ENCODE measurements at regions not wholly inside any gene's neighbourhood (a gene's known extent, or its start where the extent isn't known, plus 50 kb on each side); places are given as distances from the start of the nearest gene placed in this dataset.

- no peak overlapping the region for H3K4me3 ChIP-seq (ENCODE audit: low read depth, low read length)
- DNase-seq (ENCODE audit: low read depth): no peak
- TF ChIP-seq CTCF (conservative IDR thresholded peaks at IDR 0.05; ENCODE audit: low read depth, low read length): no peak
These were observed 436.1 kb upstream of the MMADHC start for GRCh38 chr2:150023663-150024062.

GRCh38 chr2:150023044-150023443 lies 435.5 kb upstream of the MMADHC start:
- no peak for TF ChIP-seq CTCF (conservative IDR thresholded peaks at IDR 0.05; ENCODE audit: low read depth, low read length)
- DNase-seq (ENCODE audit: low read depth): no peak

GRCh38 chr2:150020937-150021673 lies 433.5 kb upstream of the MMADHC start:
- no peak overlapping the region for H3K4me3 ChIP-seq (ENCODE audit: low read depth, low read length)
- TF ChIP-seq CTCF (conservative IDR thresholded peaks at IDR 0.05; ENCODE audit: low read depth, low read length): no peak
- DNase-seq (ENCODE audit: low read depth): no peak

More at GRCh38 chr2:150023044-150023443, 435.5 kb upstream of the MMADHC start:
- no peak overlapping the region for H3K4me3 ChIP-seq (ENCODE audit: low read depth, low read length)

GRCh38 chr2:150020221-150020620 lies 432.6 kb upstream of the MMADHC start:
- no peak for DNase-seq (ENCODE audit: low read depth)
- TF ChIP-seq CTCF (conservative IDR thresholded peaks at IDR 0.05; ENCODE audit: low read depth, low read length): no peak
- H3K4me3 ChIP-seq (ENCODE audit: low read depth, low read length): no peak overlapping the region

GRCh38 chr2:150019063-150019462 lies 431.5 kb upstream of the MMADHC start:
- no peak for DNase-seq (ENCODE audit: low read depth)
- TF ChIP-seq CTCF (conservative IDR thresholded peaks at IDR 0.05; ENCODE audit: low read depth, low read length): no peak
- H3K4me3 ChIP-seq (ENCODE audit: low read depth, low read length): no peak overlapping the region

GRCh38 chr2:150012986-150013385 lies 425.4 kb upstream of the MMADHC start:
- peak; percentile 81 for DNase-seq (ENCODE audit: low read depth)
- no peak overlapping the region for H3K4me3 ChIP-seq (ENCODE audit: low read depth, low read length)
- TF ChIP-seq CTCF (conservative IDR thresholded peaks at IDR 0.05; ENCODE audit: low read depth, low read length): no peak

- no peak for TF ChIP-seq CTCF (conservative IDR thresholded peaks at IDR 0.05; ENCODE audit: low read depth, low read length)
- H3K4me3 ChIP-seq (ENCODE audit: low read depth, low read length): no peak overlapping the region
- peak; percentile 56 for DNase-seq (ENCODE audit: low read depth)
These were observed 423.7 kb upstream of the MMADHC start for GRCh38 chr2:150011161-150011730.
